A673 (cell line): ENCODE measurements at regions not wholly inside any gene's neighbourhood (a gene's known extent, or its start where the extent isn't known, plus 50 kb on each side); places are given as distances from the start of the nearest gene placed in this dataset.
"Not testable (repeated sequence)": the region's sequence is repeated elsewhere in the genome, so short reads cannot be mapped to it uniquely, and the experiment has no call there.

Experiments used
- BruUV-seq: library from RNA; stranded (reverse); fragments of 400-500 nt; replicated peaks from 2 replicates; lab custom pipeline; 2021; lab: Mats Ljungman, UMichigan
- CTCF ChIA-PET: fragments of 300-600 bp; sonication (Branson Sonifier 250); formaldehyde crosslinking; loops from one replicate; lab custom pipeline; 2022; ENCODE audit warnings: antibody characterized with exemption; lab: Charles Lee
- POLR2A ChIA-PET: fragments of 300-600 bp; sonication (Branson Sonifier 250); formaldehyde crosslinking; loops from one replicate; lab custom pipeline; 2022; ENCODE audit warnings: antibody characterized with exemption; ENCODE audit not compliant: low non-redundant PET; lab: Charles Lee
- DNase-seq: peaks from one replicate; pipeline ENCODE4 v3.0.0-alpha.2; 2015; ENCODE audit warnings: low spot score
- H3K27ac ChIP-seq: fragments of 200-600 bp; sonication (generic); 2 replicates; pipeline ENCODE4 v1.5.1; 2016; ENCODE audit warnings: mixed run types, low read depth, mild to moderate bottlenecking, mixed read lengths, antibody characterized with exemption, low read length; ENCODE audit not compliant: poor library complexity, severe bottlenecking
- H3K27me3 ChIP-seq: fragments of 200-600 bp; sonication (generic); replicated peaks from 2 replicates; pipeline ENCODE4 v1.6.1; 2017; ENCODE audit warnings: mixed run types, low read depth, mild to moderate bottlenecking, mixed read lengths, antibody characterized with exemption, low read length; ENCODE audit not compliant: insufficient read depth, poor library complexity
- H3K36me3 ChIP-seq: fragments of 200-600 bp; sonication (generic); 2 replicates; pipeline ENCODE4 v1.6.1; 2016; ENCODE audit warnings: mixed run types, mild to moderate bottlenecking, mixed read lengths, antibody characterized with exemption, low read length; ENCODE audit not compliant: insufficient read depth, poor library complexity, severe bottlenecking
- H3K4me1 ChIP-seq: fragments of 200-600 bp; sonication (generic); 2 replicates; pipeline ENCODE4 v1.6.1; 2017; ENCODE audit warnings: mixed run types, mild to moderate bottlenecking, mixed read lengths, antibody characterized with exemption, low read length; ENCODE audit not compliant: insufficient read depth, poor library complexity, severe bottlenecking
- H3K4me3 ChIP-seq: fragments of 200-600 bp; sonication (generic); 2 replicates; pipeline ENCODE4 v1.5.1; 2016; ENCODE audit warnings: low read depth, mixed run types, mild to moderate bottlenecking, mixed read lengths, low read length; ENCODE audit not compliant: poor library complexity, severe bottlenecking
- H3K9me3 ChIP-seq: fragments of 200-600 bp; sonication (generic); 2 replicates; pipeline ENCODE4 v1.6.1; 2016; ENCODE audit warnings: mixed run types, low read depth, mild to moderate bottlenecking, mixed read lengths, antibody characterized with exemption, low read length; ENCODE audit not compliant: poor library complexity, severe bottlenecking
- CTCF ChIP-seq: fragments of 300-800, 200-600 bp; sonication (generic); conservative IDR thresholded peaks from 2 replicates; pipeline ENCODE4 v1.5.1; 2017; ENCODE audit warnings: low read depth, mild to moderate bottlenecking, antibody characterized with exemption, low read length, moderate library complexity, mixed read lengths
- EZH2 ChIP-seq: fragments of 200-600 bp; sonication (generic); IDR thresholded peaks from 2 replicates; pipeline ENCODE4 v1.6.1; 2017; ENCODE audit warnings: borderline replicate concordance, low read depth, mild to moderate bottlenecking, mixed read lengths, antibody characterized with exemption, low read length; ENCODE audit not compliant: poor library complexity, severe bottlenecking
- intact Hi-C: fragments of 100-400 bp; cut with micrococcal nuclease; formaldehyde crosslinking; loops from one replicate; pipeline ENCODE4 v1.10.0; 2022; ENCODE audit not compliant: unreplicated experiment

GRCh38 chr14:71803539-71804260 is 128.5 kb upstream of the RGS6 start:
- ChIA-PET POLR2A (no interaction called here), CTCF (no interaction called here)
- no peaks in the 10 kb centered on the region for H3K4me1 ChIP-seq
- intact Hi-C loops, result no loop called here
- no peaks in the 10 kb centered on the region for H3K36me3 ChIP-seq
- H3K4me3 ChIP-seq, result no peak overlapping the region
- H3K27ac ChIP-seq, result no peak overlapping the region
- H3K27me3 ChIP-seq, result no peaks in the 10 kb centered on the region
- no peak for TF ChIP-seq CTCF
- TF ChIP-seq EZH2, result no peak
- DNase-seq, result no peak
- BruUV-seq, result no TSS peak
- H3K9me3 ChIP-seq, result no peaks in the 10 kb centered on the region

GRCh38 chr14:71804992-71805391 is 127.2 kb upstream of the RGS6 start:
- Histone ChIP-seq H3K36me3 (no peaks in the 10 kb centered on the region), H3K9me3 (no peaks in the 10 kb centered on the region), H3K4me3 (no peak overlapping the region), H3K4me1 (no peaks in the 10 kb centered on the region), H3K27me3 (no peaks in the 10 kb centered on the region), H3K27ac (no peak overlapping the region)
- DNase-seq, result no peak
- ChIA-PET POLR2A (no interaction called here), CTCF (no interaction called here)
- TF ChIP-seq EZH2, result no peak
- no TSS peak for BruUV-seq
- intact Hi-C loops, result no loop called here

GRCh38 chr14:71807049-71807448 is 125.2 kb upstream of the RGS6 start:
- intact Hi-C loops, H3K9me3 ChIP-seq, BruUV-seq: not testable (repeated sequence)

GRCh38 chr14:71810800-71811199 is 121.4 kb upstream of the RGS6 start:
- intact Hi-C loops, DNase-seq, H3K27ac ChIP-seq, POLR2A ChIA-PET, BruUV-seq, H3K36me3 ChIP-seq, CTCF ChIA-PET, H3K4me3 ChIP-seq, H3K4me1 ChIP-seq, H3K9me3 ChIP-seq, H3K27me3 ChIP-seq: not testable (repeated sequence)

More at GRCh38 chr14:71807049-71807448, 125.2 kb upstream of the RGS6 start:
- H3K27me3 ChIP-seq, H3K27ac ChIP-seq, DNase-seq, H3K4me1 ChIP-seq, H3K36me3 ChIP-seq, H3K4me3 ChIP-seq, POLR2A ChIA-PET: not testable (repeated sequence)
- CTCF ChIA-PET, result interaction anchor here (0.6 kb wide), 1 partner anchor 600 kb away, joined by 5 read pairs; no protein-coding TSS in a partner anchor
